NB4 (cell line): ENCODE measurements at regions not wholly inside any gene's neighbourhood (a gene's known extent, or its start where the extent isn't known, plus 50 kb on each side); places are given as distances from the start of the nearest gene placed in this dataset.

Experiments
- POLR2A ChIP-seq: IDR thresholded peaks from 2 replicates; pipeline ENCODE4 v1.6.1; 2011; ENCODE audit warnings: mild to moderate bottlenecking; ENCODE audit not compliant: insufficient read length; ENCODE audit errors: extremely low read depth
- TF ChIP-seq, protein P1 (sequence below): IDR thresholded peaks from one replicate; pipeline ENCODE4 v1.5.1; 2012; ENCODE audit warnings: low read depth, low read length

GRCh38 chr3:170712336-170712735 is 126.5 kb upstream of the SLC7A14 start:
- TF ChIP-seq, protein P1, sequence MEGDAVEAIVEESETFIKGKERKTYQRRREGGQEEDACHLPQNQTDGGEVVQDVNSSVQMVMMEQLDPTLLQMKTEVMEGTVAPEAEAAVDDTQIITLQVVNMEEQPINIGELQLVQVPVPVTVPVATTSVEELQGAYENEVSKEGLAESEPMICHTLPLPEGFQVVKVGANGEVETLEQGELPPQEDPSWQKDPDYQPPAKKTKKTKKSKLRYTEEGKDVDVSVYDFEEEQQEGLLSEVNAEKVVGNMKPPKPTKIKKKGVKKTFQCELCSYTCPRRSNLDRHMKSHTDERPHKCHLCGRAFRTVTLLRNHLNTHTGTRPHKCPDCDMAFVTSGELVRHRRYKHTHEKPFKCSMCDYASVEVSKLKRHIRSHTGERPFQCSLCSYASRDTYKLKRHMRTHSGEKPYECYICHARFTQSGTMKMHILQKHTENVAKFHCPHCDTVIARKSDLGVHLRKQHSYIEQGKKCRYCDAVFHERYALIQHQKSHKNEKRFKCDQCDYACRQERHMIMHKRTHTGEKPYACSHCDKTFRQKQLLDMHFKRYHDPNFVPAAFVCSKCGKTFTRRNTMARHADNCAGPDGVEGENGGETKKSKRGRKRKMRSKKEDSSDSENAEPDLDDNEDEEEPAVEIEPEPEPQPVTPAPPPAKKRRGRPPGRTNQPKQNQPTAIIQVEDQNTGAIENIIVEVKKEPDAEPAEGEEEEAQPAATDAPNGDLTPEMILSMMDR, result no peak
- no peak for TF ChIP-seq POLR2A
